Activated naive CD8-positive, alpha-beta T cell (primary cell): ENCODE measurements at regions not wholly inside any gene's neighbourhood (a gene's known extent, or its start where the extent isn't known, plus 50 kb on each side); places are given as distances from the start of the nearest gene placed in this dataset.

ENCODE experiments used
- H3K27ac Mint-ChIP-seq: one replicate; pipeline ENCODE4 v1.8.0; 2021; ENCODE audit warnings: mixed read lengths
- H3K27me3 Mint-ChIP-seq: one replicate; pipeline ENCODE4 v1.8.0; 2021; ENCODE audit warnings: mixed read lengths
- H3K36me3 Mint-ChIP-seq: one replicate; pipeline ENCODE4 v1.8.0; 2021; ENCODE audit warnings: mixed read lengths
- H3K4me1 Mint-ChIP-seq: one replicate; pipeline ENCODE4 v1.8.0; 2021; ENCODE audit warnings: low read depth, mixed read lengths
- H3K4me3 Mint-ChIP-seq: one replicate; pipeline ENCODE4 v1.8.0; 2021; ENCODE audit warnings: mild to moderate bottlenecking, mixed read lengths
- H3K9me3 Mint-ChIP-seq: one replicate; pipeline ENCODE4 v1.8.0; 2021; ENCODE audit warnings: low read depth, mixed read lengths

DNA sequence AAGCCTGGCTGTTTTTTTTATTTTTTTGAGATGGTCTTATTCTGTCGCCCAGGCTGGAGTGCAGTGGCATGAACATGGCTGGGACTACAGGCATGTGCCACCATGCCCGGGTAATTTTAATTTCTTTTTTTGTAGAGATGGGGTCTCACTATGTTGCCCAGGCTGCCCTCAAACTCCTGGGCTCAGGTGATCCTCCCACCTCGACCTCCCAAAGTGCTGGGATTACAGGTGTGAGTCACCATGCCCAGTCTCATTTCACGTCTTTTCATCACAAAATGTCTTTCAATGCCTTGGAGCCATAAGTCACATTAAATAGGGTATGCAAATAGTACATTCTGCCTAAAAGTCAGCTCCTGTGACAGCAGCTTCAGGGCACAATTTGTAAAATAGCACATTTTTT lies 52.8 kb downstream of the SOX2 start:
- Mint-ChIP-seq H3K4me3 (no peak overlapping the region), H3K4me1 (no peaks in the 10 kb centered on the region), H3K36me3 (no peaks in the 10 kb centered on the region), H3K27me3 (no peaks in the 10 kb centered on the region), H3K9me3 (no peaks in the 10 kb centered on the region), H3K27ac (no peak overlapping the region)

DNA sequence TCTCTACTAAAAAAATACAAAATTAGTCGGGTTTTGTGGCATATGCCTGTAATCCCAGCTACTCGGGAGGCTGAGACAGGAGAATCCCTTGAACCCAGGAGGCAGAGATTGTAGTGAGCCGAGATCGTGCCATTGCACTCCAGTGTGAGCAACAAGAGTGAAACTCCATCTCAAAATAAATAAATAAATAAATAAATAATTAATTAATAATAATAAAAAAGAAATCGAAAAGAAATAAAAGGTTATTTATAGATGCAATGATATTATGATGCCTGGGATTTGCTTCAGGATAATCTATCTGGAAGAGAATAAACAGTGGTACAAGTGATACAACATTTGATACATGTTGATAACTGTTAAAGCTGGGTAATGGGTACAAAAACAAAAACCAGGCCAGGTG lies 58.6 kb downstream of the SOX2 start:
- H3K4me1 Mint-ChIP-seq: no peaks in the 10 kb centered on the region
- peaks cover 1% of the 10 kb centered on the region for H3K27me3 Mint-ChIP-seq
- no peaks in the 10 kb centered on the region for H3K36me3 Mint-ChIP-seq
- H3K27ac Mint-ChIP-seq: no peak overlapping the region
- H3K4me3 Mint-ChIP-seq: no peak overlapping the region
- no peaks in the 10 kb centered on the region for H3K9me3 Mint-ChIP-seq

DNA sequence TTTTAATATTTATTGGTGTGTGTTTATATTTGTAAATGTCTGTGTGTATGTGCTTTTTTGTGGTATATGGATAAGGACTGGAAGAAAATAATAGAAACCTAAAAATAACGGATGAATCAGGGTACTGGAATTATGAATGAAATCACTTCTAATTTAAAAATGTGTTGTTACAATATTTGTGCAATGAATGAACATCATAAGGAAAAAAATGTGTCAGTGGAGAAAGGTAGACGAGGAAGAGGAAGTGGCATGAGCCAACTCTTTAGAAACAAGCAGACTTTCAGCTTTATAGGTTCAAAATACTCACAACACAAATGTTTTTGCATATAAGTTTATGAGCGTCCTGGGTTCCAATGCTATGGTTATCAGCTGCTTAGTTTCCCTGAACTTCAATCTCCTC lies 59.4 kb downstream of the SOX2 start:
- H3K4me3 Mint-ChIP-seq: no peak overlapping the region
- no peaks in the 10 kb centered on the region for H3K4me1 Mint-ChIP-seq
- H3K9me3 Mint-ChIP-seq: no peaks in the 10 kb centered on the region
- H3K27me3 Mint-ChIP-seq: peaks cover 1% of the 10 kb centered on the region
- no peak overlapping the region for H3K27ac Mint-ChIP-seq
- no peaks in the 10 kb centered on the region for H3K36me3 Mint-ChIP-seq

DNA sequence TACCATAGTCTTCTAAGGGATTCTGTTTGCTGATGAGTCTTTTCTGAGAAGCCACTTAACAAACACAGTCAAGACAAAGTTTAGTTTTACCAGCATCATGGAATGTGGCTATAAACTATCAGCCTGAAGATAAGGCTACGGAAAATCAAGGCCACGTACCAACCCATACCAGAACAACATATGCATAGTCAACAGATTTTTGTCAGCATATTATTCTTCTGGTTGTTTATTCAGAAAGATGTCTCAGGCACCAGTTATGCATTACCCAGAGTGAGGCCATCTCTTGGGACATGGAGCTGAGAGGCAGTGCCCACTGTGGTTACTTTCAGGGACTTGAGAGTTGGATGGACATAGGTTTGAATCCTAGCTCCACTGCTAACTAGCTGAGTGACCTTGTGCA lies 60.4 kb downstream of the SOX2 start:
- H3K4me1 Mint-ChIP-seq: no peaks in the 10 kb centered on the region

DNA sequence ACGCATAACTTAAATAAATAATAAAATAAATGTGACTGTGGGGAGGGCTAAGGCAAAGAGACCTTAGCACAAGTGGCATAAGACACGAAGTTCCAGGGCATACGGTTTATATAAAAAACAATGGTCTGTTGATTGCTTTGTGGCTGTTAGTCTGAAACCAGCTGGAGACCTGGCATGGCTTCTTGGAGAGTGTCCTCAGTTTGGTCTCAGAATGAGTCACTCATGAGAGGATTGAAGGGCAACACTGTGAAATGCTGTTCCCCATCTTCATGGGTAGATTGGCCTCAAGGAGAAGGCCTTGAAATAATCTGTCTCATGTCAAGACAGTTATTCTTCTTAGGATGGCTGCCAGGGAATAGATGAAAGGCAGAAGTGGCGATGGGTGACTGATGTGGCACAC lies 62.2 kb downstream of the SOX2 start:
- no peaks in the 10 kb centered on the region for H3K9me3 Mint-ChIP-seq
- no peaks in the 10 kb centered on the region for H3K4me1 Mint-ChIP-seq
- peaks cover 6% of the 10 kb centered on the region for H3K27me3 Mint-ChIP-seq
- no peaks in the 10 kb centered on the region for H3K36me3 Mint-ChIP-seq
- H3K27ac Mint-ChIP-seq: no peak overlapping the region
- H3K4me3 Mint-ChIP-seq: no peak overlapping the region

More for the DNA sequence above, 60.4 kb downstream of the SOX2 start:
- Mint-ChIP-seq H3K4me3 (no peak overlapping the region), H3K36me3 (no peaks in the 10 kb centered on the region), H3K27me3 (peaks cover 1% of the 10 kb centered on the region), H3K9me3 (no peaks in the 10 kb centered on the region), H3K27ac (no peak overlapping the region)

DNA sequence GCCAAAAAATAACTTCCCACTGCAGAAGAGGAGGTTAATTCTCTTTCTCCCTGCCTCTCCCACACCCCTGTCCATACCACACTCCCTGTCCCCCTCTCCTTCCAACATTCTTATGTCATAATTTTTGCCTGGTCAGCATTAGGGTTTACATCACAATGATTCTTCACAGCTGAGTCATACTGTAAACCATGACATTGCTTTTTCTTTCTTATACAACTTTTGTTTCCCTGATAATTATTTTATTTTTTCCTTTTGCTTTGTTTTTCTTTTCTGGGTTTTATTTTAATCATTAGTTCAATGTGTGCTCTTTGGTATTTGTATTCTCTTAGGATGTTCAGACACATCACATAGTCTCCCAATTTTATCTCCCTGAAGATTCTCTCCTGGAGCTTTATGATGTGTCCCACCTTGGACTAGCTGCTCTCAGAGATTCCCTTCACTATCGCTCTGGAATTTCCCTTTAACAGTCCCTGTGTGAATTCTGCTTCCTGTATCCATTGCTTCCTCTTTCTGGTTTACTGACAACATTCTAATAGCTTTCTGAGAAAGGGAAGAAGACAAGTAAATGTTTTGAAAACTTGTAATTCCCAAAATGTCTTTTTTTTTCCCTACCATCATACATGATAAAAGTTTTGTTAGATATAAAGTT lies 70.7 kb downstream of the SOX2 start:
- Mint-ChIP-seq H3K4me3 (no peak overlapping the region), H3K27ac (no peak overlapping the region), H3K4me1 (no peaks in the 10 kb centered on the region), H3K36me3 (no peaks in the 10 kb centered on the region), H3K9me3 (no peaks in the 10 kb centered on the region), H3K27me3 (peaks cover 5% of the 10 kb centered on the region)

DNA sequence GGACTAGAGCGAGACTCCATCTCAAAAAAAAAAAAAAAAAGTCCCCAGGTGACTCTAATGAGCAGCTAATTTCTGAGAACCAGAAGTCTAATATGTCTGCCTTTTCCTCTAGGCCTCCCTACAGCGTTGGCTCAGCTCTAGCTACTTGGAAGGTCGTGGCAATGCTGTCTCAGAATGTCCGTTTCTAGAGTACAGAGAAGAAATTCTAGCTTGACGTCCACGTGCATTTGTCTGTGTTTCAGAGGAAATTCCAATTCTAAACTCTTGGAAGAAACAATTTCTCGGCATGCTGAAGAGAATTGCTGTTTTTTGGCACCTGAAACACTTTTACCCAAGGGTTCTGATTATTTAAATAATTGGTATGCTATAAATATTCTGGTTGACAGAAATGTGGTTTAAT lies 78.8 kb downstream of the SOX2 start:
- Mint-ChIP-seq H3K9me3 (no peaks in the 10 kb centered on the region), H3K27me3 (peaks cover 2% of the 10 kb centered on the region), H3K36me3 (no peaks in the 10 kb centered on the region), H3K4me1 (no peaks in the 10 kb centered on the region), H3K4me3 (no peak overlapping the region), H3K27ac (no peak overlapping the region)

DNA sequence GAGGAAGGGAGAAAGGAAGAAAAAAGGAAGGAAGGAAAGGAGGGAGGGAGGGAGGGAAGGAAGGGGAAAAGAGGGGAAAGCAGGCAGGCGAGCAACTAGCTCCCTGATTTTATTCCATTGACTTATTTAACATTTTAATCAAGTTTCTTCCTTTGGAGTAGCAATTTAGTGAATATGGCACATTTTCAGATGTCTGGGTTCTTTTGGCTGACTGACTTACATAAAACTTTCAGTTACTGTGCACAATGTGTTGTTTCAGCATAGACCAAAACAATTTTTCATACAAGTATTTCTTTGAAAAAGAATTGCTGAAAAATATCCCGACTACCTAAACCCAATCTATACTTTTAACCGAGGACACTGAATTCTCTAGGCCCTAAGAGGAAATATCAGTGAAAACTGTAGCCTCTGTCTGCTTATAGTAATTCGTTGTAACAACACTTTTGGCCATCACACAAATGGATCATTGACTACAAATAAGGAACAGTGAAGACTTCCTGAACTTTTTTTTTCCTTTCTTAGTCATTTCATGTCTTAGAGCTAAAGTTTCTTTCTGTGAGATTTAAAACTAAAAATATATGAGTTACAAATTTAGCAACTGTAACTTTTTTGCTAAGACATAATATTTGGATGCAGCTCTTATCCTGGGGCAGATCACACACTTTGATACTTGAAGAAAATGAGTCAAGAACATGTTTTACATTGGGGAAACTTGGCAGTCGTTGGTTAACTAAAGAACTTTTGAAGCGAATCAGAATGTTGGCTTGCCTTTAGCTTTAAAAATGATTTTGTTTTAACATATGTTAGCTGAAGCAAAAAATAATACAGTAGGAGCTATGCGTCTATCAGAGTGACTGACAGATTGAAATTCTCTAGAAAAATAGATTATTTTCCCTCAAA lies 79.6 kb downstream of the SOX2 start:
- H3K4me1 Mint-ChIP-seq: no peaks in the 10 kb centered on the region
- no peaks in the 10 kb centered on the region for H3K9me3 Mint-ChIP-seq
- H3K27me3 Mint-ChIP-seq: peaks cover 2% of the 10 kb centered on the region
- H3K36me3 Mint-ChIP-seq: no peaks in the 10 kb centered on the region
- no peak overlapping the region for H3K4me3 Mint-ChIP-seq
- no peak overlapping the region for H3K27ac Mint-ChIP-seq

DNA sequence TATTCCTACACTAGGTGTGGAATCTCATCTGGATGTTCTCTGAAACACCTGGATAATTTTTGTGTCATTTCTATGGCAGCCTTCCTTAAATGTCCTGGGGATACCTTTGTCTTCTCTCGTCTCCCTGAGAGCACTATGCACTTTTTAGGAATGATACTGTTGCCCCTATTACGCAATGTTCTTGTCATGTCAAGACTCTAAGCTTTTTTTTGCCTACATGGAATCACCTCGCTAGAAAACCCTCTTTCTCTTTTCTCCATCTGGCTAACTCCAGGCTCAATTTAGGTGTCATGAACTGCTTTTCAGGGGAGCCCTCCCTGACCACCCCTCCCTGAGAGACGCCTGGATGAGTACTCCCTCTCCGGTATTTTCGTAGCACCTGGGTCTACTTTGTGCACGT lies 81.3 kb downstream of the SOX2 start:
- H3K27me3 Mint-ChIP-seq: peaks cover 2% of the 10 kb centered on the region
- no peaks in the 10 kb centered on the region for H3K4me1 Mint-ChIP-seq
- no peak overlapping the region for H3K27ac Mint-ChIP-seq
- H3K4me3 Mint-ChIP-seq: no peak overlapping the region
- H3K9me3 Mint-ChIP-seq: no peaks in the 10 kb centered on the region
- H3K36me3 Mint-ChIP-seq: no peaks in the 10 kb centered on the region

DNA sequence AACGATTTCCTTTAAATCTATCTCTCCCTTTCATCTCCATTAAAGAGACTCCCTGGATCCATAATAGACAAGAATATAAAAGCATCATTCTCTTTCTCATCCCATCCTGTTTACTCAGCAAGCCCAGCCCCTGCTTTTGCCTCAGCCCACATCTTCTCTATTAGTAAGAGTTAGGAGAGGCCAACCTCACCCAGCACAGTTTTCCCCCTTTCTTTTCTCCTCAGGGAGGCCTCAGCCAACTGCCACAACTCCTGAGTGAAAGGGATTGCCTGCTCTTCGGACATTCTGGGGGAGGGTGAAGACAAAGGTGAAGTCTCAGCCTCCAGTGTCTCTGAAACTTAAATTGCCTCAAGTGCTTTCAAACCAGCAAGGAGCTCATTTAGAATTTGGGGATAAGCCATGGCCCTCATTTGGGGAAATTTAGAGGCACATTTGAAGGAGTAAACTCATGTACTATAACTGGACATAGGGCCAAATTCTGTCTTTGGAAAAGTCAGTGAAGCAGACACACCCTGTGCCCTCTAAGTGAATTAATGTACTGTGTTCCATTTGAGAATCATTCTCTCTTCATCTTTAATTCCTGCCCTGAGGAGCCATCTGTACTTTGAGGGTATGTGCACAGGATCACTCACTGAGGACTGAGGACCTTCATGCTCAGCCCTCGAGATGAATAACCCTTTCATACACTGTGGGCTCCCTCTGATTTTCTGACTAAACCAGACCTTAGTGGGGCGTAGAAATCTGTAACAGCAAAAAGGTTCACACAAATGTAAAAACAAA lies 82.5 kb downstream of the SOX2 start:
- no peaks in the 10 kb centered on the region for H3K36me3 Mint-ChIP-seq
- peaks cover 2% of the 10 kb centered on the region for H3K27me3 Mint-ChIP-seq
- no peak overlapping the region for H3K4me3 Mint-ChIP-seq
- no peak overlapping the region for H3K27ac Mint-ChIP-seq
- H3K4me1 Mint-ChIP-seq: no peaks in the 10 kb centered on the region
- H3K9me3 Mint-ChIP-seq: no peaks in the 10 kb centered on the region

DNA sequence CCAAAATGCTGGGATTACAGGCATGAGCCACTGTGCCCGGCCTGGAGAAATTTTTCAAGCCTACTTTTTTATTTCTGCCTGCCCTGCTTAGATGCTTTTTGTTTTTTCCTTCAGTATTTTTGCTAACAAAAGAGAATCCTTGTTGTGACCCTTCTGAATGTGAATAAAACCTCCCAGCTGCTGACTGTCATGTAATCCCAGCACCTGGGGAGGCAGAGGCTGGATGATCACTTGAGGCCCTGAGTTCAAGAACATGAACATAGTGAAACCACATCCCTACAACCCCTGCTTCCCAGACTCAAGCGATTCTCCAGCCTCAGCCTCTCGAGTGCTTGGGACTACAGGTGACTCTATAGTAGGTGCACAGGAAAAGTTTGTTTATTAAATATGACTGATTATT lies 84.9 kb downstream of the SOX2 start:
- Mint-ChIP-seq H3K9me3 (no peaks in the 10 kb centered on the region), H3K36me3 (no peaks in the 10 kb centered on the region), H3K27me3 (peaks cover 2% of the 10 kb centered on the region), H3K27ac (no peak overlapping the region), H3K4me1 (no peaks in the 10 kb centered on the region), H3K4me3 (no peak overlapping the region)

DNA sequence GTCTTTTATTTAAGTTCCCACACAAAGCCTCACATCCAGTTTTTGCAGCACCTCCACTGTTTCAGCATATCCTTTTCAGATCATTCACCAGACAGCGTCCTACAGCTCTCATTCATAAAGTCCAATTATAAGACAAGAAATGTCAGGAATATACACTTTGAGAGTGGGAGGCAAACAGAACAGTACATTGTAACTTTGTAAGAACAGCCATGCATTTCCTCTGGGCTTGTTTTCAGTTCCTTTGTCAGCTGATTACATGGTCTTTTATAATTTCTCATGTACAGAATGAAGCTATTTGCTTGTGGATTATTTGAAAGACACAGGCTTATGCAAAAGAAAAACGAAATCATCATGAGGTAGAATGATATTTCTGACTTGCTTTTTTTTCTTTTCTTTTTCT lies 85.7 kb downstream of the SOX2 start:
- H3K36me3 Mint-ChIP-seq: no peaks in the 10 kb centered on the region
- no peak overlapping the region for H3K27ac Mint-ChIP-seq
- peaks cover 2% of the 10 kb centered on the region for H3K27me3 Mint-ChIP-seq
- H3K4me3 Mint-ChIP-seq: no peak overlapping the region
- no peaks in the 10 kb centered on the region for H3K4me1 Mint-ChIP-seq
- peaks cover 3% of the 10 kb centered on the region for H3K9me3 Mint-ChIP-seq

DNA sequence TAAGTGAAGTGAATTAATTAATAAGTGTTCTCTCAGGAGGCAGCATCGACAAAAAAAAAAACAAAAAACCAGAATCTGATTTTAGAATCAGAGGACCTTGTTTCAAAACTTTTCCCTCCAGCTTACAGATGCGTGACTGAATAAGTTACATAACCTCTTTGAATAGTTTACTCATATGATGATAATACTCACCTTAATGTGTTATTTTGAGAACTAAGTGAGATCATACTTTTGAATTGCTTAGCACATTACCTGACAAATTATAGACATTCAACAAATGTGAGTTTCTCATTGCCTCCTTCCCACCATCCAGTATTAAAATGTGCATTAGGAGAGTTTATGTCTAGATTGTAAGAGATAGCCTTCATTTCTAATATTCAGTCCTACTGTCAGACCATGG lies 94.0 kb downstream of the SOX2 start:
- Mint-ChIP-seq H3K9me3 (peaks cover 3% of the 10 kb centered on the region), H3K4me1 (no peaks in the 10 kb centered on the region), H3K27me3 (no peaks in the 10 kb centered on the region), H3K27ac (no peak overlapping the region), H3K4me3 (no peak overlapping the region), H3K36me3 (no peaks in the 10 kb centered on the region)

DNA sequence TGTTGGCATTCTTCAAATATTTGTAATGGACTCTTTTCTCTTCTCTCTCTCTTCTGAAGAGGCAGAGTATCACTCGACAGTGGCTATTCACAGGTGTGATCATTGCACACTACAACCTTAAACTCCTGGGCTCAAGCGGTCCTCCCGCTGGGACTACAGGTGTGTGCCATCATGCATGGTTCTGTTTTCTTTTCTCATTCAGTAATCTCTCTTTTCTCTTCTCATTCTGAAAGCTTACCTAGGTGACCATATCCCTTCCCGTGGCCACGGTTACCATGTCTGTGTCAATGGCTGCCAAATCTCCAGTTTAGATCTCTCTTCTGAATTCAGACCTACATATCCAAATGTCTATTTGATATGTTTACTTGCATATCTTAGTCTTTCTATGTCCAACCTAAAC lies 96.3 kb downstream of the SOX2 start:
- no peaks in the 10 kb centered on the region for H3K36me3 Mint-ChIP-seq
- H3K4me3 Mint-ChIP-seq: no peak overlapping the region
- no peaks in the 10 kb centered on the region for H3K4me1 Mint-ChIP-seq
- no peak overlapping the region for H3K27ac Mint-ChIP-seq
- no peaks in the 10 kb centered on the region for H3K27me3 Mint-ChIP-seq
- H3K9me3 Mint-ChIP-seq: no peaks in the 10 kb centered on the region

DNA sequence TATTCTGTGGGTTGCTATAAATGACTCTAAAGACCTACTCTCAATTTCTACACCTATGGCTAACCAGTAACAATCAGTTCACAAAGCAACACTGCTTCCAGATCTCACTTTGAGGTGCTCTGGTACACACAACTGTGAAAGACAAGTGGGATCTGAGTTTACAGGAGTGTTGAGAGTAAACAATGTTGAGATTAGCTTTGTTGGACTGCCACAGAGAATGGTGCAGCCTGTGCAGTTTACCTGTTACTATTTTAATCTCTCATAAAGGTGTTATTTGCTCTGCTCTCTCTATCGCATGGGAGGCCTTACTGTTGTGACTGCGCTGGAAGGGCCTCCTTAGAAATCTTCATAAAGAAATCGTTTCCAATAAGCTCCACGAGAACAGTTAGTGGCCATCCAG lies 112.0 kb downstream of the SOX2 start:
- H3K4me3 Mint-ChIP-seq: no peak overlapping the region
- H3K27ac Mint-ChIP-seq: no peak overlapping the region
- no peaks in the 10 kb centered on the region for H3K36me3 Mint-ChIP-seq
- H3K27me3 Mint-ChIP-seq: peaks cover 9% of the 10 kb centered on the region
- no peaks in the 10 kb centered on the region for H3K9me3 Mint-ChIP-seq
- H3K4me1 Mint-ChIP-seq: no peaks in the 10 kb centered on the region
